ENCODE measurements at regions not wholly inside any gene's neighbourhood (a gene's known extent, or its start where the extent isn't known, plus 50 kb on each side); places are given as distances from the start of the nearest gene placed in this dataset.

GRCh38 chr12:67370979-67371378 lies 101.8 kb downstream of the CAND1 start:
- no peak for DNase-seq (ENCODE audit: low read depth, low spot score)

- no peak for DNase-seq (ENCODE audit: low read depth, low spot score)
Measured at GRCh38 chr12:67377021-67377420, 107.9 kb downstream of the CAND1 start.

GRCh38 chr12:67377541-67377940 lies 108.4 kb downstream of the CAND1 start:
- no peak for DNase-seq (ENCODE audit: low read depth, low spot score)

- no peak for DNase-seq (ENCODE audit: low read depth, low spot score)
Measured at GRCh38 chr12:67382241-67382871, 113.2 kb downstream of the CAND1 start.

- DNase-seq (ENCODE audit: low read depth, low spot score): no peak
Measured at GRCh38 chr12:67386869-67387565, 117.9 kb downstream of the CAND1 start.

GRCh38 chr12:67388331-67389138 lies 119.4 kb downstream of the CAND1 start:
- no peak for DNase-seq (ENCODE audit: low read depth, low spot score)

- DNase-seq (ENCODE audit: low read depth, low spot score): no peak
Measured at GRCh38 chr12:67390273-67390672, 121.1 kb downstream of the CAND1 start.

- DNase-seq (ENCODE audit: low read depth, low spot score): no peak
Measured at GRCh38 chr12:67391034-67391433, 121.9 kb downstream of the CAND1 start.

- no peak for DNase-seq (ENCODE audit: low read depth, low spot score)
Measured at GRCh38 chr12:67391656-67392055, 122.5 kb downstream of the CAND1 start.

- DNase-seq (ENCODE audit: low read depth, low spot score): no peak
Measured at GRCh38 chr12:67394550-67394949, 125.4 kb downstream of the CAND1 start.

- no peak for DNase-seq (ENCODE audit: low read depth, low spot score)
Measured at GRCh38 chr12:67400742-67401141, 131.6 kb downstream of the CAND1 start.

GRCh38 chr12:67410246-67410645 lies 141.1 kb downstream of the CAND1 start:
- DNase-seq (ENCODE audit: low read depth, low spot score): no peak

- no peak for DNase-seq (ENCODE audit: low read depth, low spot score)
Measured at GRCh38 chr12:67410667-67411067, 141.5 kb downstream of the CAND1 start.

- DNase-seq (ENCODE audit: low read depth, low spot score): no peak
Measured at GRCh38 chr12:67411562-67411961, 142.4 kb downstream of the CAND1 start.

- DNase-seq (ENCODE audit: low read depth, low spot score): no peak
Measured at GRCh38 chr12:67413577-67413976, 144.4 kb downstream of the CAND1 start.

GRCh38 chr12:67414011-67414715 lies 145.0 kb downstream of the CAND1 start:
- DNase-seq (ENCODE audit: low read depth, low spot score): no peak

GRCh38 chr12:67415473-67415872 lies 146.3 kb downstream of the CAND1 start:
- no peak for DNase-seq (ENCODE audit: low read depth, low spot score)

- DNase-seq (ENCODE audit: low read depth, low spot score): no peak
Measured at GRCh38 chr12:67419810-67420209, 150.7 kb downstream of the CAND1 start.

GRCh38 chr12:67420506-67420905 lies 151.3 kb downstream of the CAND1 start:
- no peak for DNase-seq (ENCODE audit: low read depth, low spot score)

- no peak for DNase-seq (ENCODE audit: low read depth, low spot score)
Measured at GRCh38 chr12:67422081-67422480, 152.9 kb downstream of the CAND1 start.

GRCh38 chr12:67424784-67425183 lies 155.6 kb downstream of the CAND1 start:
- DNase-seq (ENCODE audit: low read depth, low spot score): no peak

GRCh38 chr12:67425394-67425793 lies 156.2 kb downstream of the CAND1 start:
- DNase-seq (ENCODE audit: low read depth, low spot score): no peak

Measured in iPS DF 19.7 (cell line).